GM04503 (cell line): ENCODE measurements at regions not wholly inside any gene's neighbourhood (a gene's known extent, or its start where the extent isn't known, plus 50 kb on each side); places are given as distances from the start of the nearest gene placed in this dataset.
"Not testable (repeated sequence)": the region's sequence is repeated elsewhere in the genome, so short reads cannot be mapped to it uniquely, and the experiment has no call there.

ENCODE experiments used
- DNase-seq: peaks from one replicate; pipeline ENCODE4 v3.0.0-alpha.2; 2012; ENCODE audit warnings: low read depth

DNA sequence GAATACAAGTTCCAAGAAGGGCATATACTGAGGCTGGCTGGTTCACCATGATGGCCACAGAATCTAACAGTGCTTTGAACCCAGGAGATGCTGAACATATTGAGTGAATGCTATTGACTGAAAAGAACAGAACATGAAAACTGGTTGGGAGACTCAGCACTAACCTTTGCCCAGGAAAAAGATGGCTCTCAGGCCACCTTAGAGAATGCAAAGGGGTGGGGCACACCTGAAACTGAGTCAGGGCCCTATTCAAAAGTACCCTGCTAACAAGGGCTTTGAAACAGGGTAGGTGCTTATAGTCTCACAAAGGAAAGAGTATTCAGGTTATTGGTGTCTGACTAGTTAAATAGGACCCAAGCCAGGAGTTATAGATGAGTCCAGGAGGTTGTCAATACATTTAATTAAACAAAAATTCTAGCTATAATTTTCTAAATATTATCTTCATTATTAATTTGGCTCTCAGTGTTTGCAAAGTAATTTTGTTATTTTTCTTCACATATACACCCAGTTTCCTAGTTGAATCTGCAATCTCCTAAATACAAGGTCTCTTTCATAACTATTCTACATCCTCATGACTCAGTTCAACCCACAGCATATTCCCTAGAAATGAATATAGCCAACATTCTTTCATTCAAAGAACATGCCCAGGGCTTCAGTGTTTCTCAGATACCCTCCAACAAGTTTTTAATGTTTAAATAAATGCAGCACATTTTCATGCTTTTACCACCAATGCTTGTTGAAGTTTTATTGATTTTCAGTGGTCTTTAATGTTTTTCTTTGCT is 144.2 kb upstream of the RAPGEF2 start:
- no peak for DNase-seq

DNA sequence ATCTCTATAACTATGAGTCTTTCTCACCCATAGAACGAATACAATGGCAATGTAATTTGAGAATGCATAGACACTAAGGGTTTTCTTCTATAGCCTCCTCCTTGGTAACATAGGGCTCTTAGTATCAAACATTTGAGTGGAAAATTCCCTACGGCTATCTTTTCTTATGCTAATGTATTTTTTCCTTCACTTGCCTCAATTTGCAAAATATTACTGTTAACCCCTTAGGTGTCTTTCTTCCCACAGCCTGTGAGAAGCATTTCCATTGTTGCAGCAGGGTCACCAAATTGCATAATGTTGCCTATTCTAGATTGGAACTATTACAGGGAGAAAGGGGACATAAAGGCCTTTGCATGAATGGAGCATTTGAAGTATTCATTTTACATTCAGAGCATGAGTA is 140.5 kb upstream of the RAPGEF2 start:
- DNase-seq, result no peak

DNA sequence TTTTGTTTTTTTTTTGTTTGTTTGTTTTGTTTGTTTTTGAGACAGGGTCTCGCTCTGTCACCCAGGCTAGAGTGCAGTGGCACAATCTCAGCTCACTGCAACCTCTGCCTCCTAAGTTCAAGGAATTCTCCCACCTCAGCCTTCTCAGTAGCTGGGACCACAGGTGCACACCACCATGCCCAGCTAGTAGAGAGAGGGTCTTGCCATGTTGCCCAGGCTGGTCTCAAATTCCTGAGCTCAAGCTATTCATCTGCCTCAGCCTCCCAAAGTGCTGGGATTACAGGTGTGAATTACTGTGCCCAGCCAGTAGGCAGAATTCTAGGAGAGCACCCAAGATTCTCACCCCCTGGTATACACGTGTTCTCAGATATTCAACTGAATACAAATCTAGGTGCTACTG is 139.6 kb upstream of the RAPGEF2 start:
- DNase-seq, result not testable (repeated sequence)

DNA sequence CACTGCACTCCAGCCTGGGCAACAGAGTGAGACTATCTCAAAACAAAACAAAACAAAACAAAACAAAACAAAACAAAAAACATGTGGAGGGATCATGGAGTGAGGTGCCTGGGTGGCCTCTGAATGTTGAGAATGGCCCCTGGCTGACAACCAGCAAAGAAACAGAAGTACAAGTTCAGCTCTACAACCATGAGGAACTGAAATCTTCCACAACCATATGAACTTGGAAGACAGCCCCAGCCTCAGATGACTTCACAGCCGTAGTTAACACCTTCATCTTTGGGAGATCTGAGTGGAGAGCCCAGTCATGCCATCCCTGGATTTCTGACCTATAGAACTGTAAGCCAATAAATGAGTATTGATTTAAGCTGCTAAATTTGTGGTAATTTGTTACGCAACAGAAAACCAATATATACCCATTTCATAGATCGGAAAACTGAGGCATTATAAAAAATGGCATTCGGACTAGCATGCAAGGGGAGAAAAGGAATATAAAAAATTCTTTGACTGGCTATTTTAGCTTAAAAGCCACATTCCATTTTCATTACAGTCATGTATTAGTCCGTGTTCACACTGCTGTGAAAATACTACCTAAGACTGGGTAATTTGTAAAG is 138.7 kb upstream of the RAPGEF2 start:
- DNase-seq, result no peak

DNA sequence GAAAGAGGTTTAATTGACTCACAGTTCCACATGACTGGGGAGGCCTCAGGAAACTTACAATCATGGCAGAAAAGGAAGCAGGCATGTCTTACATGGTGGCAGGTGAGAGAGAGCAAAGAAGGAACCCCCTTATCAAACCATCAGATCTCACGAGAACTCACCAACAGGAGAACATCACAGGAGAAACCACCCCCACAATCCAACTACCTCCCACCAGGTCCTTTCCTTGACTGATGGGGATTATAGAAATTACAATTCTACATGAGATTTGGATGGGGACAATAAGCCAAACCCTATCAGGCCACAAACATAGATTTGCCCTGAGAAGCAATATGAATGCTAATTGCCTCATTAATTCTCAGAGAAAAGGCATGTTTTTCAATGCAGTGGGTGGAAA is 138.2 kb upstream of the RAPGEF2 start:
- DNase-seq, result no peak

DNA sequence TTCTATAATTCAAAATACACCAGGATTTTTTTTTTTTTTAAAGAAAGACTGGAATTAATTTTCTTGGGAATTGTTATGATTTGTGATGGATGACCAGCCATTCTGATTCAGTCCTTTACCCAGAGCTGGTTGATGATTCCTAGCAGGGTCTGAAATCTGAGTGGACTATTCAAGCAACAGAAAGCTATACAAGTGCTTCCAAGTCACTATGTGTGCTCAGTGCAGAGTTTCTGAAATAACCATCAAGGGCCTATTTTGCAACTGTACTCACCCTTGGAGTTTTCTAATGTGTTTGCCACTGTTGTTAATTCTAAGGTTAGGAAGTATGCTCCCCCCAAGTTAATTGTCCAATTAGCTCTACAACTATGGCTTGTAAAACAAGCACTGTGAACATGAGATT is 137.7 kb upstream of the RAPGEF2 start:
- no peak for DNase-seq

DNA sequence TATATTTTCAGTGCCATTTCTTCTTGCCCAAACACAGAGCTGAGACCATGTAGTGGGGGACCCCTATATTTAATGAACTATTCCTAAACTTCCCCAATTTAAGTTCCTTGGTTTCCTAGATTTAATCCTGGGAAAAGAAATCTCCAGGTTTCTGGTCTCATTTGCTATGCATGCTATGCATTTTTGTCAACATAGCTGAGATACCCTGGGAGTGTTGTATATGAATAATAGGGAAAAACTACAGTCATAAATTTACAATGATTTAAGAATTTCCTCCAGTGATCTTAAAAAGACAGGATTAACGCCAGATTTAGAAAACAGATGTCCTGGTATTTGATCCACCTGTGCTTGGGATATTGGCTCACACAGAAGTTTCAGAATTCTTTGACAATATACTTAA is 136.8 kb upstream of the RAPGEF2 start:
- no peak for DNase-seq

DNA sequence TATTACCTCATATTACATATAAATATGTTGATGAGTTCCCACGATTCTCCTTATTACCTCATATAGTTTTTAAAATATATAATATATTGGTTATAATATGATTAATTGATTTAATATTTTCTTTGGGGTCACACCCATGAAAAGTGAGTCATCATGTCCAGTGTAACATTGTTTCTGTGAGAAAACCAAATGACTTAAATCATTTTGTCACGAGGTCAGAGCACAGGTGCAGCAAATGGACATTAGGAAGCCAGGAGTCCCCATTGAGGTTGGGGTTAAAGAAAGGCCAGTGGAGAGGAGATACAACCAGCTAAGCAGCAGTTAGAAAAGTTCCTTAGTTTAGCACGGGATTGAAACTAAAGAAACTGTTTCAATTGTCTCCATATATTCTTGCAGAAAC is 133.9 kb upstream of the RAPGEF2 start:
- DNase-seq, result no peak

DNA sequence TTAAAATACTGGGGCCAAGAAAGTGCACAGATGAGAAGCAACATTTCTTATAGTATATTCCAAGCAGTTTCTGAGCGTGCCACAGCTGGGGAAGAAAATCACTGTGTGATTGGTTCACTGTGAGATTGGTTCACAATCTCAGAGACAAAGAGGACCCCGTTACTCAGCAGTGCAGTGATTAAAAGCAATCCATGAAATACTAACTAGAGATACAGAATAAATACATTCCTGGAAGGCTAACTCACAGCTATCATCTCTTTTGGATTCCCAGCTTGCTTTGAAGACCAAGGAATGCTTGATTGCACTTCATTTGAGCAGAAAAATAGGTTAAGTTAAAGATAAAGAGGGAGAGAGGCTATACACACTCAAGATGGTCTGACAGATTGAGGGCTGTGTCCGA is 132.1 kb upstream of the RAPGEF2 start:
- DNase-seq, result no peak

DNA sequence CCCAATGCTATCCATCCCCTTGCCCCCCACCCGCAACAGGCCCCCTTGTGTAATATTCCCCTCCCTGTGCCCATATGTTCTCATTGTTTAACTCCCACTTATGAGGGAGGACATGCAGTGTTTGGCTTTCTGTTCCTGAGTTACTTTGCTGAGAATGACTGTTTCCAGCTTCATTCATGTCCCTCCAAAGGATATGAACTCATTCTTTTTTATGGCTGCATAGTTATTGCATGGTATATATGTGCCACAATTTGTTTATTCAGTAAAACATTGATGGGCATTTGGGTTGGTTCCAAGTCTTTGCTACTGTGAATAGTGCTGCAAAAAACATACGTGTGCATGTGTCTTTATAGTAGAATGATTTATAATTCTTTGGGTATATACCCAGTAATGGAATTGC is 128.4 kb upstream of the RAPGEF2 start:
- DNase-seq, result not testable (repeated sequence)

DNA sequence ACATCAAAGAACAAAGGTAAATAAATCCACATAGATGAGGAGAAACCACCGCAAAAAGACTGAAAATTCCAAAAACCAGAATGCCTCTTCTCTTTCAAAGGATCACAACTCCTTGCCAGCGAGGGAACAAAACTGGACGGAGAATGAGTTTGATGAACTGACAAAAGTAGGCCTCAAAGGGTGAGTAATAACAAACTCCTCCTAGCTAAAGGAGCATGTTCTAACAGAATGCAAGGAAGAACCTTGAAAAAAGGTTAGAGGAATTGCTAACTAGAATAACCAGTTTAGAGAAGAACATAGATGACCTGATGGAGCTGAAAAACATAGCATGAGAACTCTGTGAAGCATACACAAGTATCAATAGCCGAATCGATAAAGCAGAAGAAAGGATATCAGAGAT is 122.2 kb upstream of the RAPGEF2 start:
- not testable (repeated sequence) for DNase-seq

DNA sequence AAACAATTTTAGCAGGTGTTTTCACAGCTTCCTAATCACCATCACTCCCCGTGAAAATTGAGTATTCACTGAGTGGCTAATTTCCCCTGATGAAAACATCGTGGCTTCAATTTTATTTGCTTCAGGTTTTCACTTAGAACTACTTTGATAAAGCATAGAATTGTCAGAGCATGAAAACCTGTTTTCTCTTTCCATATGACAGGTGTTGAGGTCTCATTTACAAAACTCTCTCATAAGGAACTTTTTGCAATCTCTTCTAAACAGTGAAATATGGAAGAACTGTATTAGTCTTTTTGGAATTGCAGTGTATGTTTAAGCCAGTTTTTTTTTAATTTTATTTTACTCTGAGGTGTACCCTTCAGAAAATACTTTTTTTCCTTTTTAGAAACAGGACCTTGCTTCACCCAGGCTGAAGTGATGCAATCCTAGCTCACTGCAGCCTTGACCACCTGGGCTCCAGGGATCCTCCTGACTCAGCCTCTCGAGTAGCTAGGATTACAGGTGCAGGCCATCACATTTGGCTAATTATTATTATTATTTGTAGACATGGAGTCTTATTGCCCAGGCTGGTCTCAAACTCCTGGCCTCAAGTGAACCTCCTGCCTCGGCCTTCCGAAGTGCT is 111.2 kb upstream of the RAPGEF2 start:
- DNase-seq, result no peak

DNA sequence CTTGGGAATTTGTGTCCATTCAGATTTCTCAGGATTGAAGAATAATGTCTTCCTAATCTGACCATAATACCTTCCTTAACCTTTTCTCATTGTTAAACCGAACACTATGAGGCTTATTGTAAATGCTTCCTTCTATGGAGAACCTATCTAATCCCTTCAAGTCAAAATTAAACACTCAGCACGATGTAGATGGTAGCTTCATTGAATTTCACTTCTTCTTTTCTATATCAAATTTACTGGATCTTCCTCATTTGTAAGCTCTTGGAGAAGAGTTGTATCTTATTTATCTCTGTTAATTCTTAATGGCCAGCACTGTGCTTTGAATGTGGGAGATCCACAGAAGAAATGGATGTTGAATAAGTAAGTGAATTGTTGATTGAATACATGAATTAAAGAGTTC is 109.0 kb upstream of the RAPGEF2 start:
- DNase-seq, result no peak

DNA sequence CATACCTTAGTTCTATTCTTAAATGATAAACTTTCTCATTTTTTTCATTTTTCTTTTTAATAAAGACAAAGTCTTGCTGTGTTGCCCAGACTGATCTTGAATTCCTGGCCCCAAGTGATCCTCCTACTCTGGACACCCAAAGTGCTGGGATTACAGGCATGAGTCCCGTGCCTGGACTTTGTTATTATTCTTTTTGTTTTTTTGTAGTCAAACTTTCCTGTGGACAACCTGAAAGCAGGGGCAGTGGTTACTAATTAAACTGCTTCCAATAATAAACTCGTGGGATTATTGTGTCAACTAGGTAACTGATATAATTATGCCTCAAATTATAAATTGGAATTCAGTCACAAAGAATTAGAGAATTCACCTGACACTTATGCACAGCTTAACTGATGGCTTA is 107.8 kb upstream of the RAPGEF2 start:
- no peak for DNase-seq

DNA sequence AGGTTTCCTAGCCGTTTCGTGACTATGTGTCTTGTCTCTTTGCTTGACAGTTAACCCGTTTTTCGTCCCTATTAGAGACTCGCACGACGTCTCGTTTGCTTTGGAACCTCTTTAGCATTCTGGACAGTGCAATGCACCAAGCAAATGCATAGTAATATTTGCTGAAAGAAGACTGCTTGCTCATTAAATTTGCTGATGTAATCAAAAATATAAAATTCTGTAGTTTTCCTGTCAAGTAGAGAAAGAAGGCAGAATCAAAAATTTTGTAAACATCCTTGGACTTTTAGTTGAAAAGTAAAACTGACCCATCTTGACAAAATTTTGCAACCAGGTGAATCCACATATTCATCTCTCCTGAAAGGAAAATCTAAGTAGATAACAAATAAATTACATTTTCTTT is 106.9 kb upstream of the RAPGEF2 start:
- no peak for DNase-seq

DNA sequence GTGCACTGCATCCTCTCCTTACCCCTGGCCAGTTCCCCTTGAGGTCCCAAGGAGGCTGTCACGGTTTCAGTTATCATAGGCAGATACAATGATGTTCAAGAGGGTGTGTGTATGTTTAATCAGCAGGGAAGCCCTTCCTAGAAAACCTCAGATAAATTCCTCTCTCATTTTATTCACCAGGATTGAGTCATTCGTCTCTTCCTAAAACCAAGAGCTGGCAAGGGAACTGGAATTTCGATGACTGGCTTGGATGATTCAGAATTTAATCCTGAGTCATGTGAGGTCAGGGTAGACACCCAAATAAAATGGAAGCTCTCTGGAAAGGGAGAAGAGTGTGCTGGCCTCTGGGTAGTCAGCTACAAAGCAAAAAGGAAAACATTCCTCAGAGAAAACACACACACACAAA is 106.2 kb upstream of the RAPGEF2 start:
- DNase-seq, result peak; percentile 94

DNA sequence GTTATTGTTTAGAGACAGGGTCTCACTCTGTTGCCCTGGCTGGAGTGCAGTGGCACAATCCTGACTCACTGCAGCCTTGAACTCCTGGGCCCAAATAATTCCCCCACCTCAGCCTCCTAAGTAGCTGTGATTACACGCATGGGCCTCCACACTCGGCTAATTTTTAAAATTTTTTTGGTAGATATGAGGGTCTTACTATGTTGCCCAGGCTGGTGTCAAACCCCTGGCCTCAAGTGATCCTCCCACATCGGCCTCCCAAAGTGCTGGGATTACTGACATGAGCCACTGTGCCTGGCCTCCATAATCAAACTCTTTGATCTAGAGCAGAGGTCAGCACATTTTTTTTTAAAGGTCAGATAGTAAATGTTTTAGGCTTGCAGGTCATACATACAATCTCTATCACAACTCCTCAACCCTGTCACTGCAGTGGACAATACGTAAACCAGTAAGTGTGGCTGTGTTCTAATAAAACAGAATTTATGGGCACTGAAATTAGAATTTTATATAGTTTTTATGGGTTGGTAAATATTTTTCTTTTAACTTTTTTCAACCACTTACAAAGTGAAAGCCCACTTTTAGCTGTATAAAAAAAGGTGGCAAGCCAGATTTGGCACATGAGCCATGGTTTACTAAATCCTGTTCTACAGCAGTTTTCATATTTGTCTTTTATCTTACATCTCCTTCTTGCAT is 105.1 kb upstream of the RAPGEF2 start:
- DNase-seq, result no peak

DNA sequence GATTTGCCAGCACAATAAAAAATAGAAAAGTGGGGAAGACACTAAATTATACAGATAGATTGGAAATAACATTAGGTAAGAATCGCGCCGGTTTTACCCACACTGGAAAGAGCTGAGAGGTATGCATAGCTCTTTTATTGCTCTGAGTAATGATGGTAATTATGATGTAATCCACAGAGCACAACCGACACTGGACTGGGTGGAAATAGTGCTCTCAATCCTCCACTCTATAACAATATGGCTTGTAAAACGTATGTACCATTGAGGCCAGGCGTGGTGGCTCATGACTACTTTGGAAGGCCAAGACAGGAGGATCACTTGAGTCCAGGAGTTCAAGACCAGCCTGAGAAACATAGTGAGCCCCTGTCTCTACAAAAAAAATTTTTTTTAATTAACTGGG is 104.3 kb upstream of the RAPGEF2 start:
- DNase-seq, result peak; percentile 45

DNA sequence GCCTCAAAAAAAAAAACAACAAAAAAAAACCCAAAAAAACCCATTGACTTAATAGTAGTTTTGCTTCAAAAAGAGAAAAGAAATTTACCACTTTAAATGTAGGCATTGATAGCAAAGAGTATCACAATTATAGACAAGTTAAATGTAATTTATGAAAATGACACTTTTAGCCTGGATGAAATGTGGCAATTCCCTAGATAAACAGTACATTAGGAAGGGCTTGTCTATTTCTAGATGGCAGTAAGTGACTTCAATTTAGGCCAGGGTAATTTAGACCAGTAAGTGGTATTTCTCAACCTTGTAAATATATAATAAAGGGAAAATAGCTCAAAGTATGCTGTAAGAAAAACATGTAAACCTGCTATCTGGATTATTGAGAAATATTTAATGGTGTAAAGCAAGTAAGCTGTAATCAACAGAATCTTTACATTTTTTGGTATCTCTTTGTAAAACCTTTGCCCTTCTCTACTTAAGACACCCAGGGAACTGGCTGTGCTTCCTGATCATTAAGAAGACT is 103.7 kb upstream of the RAPGEF2 start:
- DNase-seq, result no peak

DNA sequence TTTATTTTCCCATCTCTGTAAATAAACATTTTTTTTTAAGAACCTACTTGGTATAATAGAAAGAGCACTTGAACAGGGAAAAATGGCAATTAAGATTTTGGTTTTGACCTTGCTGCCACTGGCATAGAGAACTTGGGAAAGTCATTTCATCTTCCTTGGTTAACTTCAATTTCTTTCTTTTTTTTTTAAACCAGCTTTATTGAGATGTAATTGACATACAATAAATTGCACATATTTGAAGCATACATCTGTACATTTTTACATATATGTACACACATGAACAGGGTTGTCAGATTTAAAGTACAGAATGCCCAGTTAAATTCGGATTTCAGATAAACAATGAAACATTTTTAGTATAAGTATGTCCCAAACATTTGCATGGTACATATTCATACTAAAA is 103.0 kb upstream of the RAPGEF2 start:
- no peak for DNase-seq

DNA sequence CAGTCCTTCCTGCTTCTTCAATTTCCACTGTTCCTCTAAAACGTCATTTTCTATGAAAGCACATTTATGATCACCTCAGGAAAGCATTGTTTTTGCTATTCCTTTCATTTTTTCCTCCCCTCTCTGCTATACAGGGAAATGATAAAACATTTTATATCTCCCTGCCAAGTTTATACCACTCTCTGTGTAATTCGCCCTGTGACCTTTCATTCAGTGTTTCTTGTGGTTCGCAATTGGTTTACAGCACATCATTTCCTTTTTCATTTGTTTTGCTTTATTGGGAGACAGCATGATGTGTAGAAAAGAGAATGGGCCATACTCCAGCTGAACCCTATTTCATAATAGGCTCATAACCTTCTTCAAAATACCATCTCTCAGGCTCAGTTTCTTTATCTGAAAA is 99.9 kb upstream of the RAPGEF2 start:
- no peak for DNase-seq

DNA sequence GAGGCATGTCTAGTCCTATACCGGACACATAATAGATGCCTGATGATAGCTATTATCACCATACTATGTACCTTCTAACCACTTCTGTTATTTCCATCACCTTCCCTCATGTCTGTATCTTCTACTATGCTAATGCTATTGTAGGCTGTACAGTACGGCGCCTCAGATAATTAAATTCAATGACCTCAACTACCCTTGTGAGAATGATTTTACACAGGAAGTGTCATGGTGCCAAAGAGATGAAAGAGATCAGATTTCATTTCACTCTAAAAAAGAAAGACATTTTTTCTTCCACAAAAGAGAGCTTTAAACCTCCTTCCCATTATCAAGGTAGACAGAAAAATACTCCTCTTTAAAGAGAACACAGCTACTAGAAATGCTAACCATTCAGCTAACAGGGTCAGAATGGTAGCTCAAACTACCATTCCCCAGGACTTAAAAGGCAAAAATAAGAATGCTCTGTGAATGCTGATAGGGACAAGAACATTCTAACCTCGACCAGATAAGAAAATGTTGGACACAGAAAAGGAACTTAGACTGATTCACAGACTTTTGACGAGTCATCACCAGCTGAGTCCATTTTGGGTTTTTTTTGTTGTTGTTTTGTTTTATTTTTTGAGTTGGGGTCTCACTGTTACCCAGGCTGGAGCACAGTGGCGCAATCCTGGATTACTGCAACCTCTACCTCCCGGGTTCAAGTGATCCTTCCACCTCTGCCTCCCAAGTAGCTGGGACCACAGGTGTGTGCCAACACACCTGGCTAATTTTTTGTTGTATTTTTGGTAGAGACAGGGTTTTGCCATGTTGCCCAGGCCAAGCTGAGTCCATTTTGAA is 99.2 kb upstream of the RAPGEF2 start:
- no peak for DNase-seq
